Left lung (tissue), 4 donors: ENCODE measurements at regions not wholly inside any gene's neighbourhood (a gene's known extent, or its start where the extent isn't known, plus 50 kb on each side); places are given as distances from the start of the nearest gene placed in this dataset.

Source experiments
- ATAC-seq: fragments of 200-7000 bp; cut with Tn5 transposase; one replicate; pipeline ENCODE4 v1.9.1; 2020; ENCODE audit warnings: moderate library complexity
- DNase-seq, 4 donors: peaks; one replicate each; pipeline ENCODE4 v3.0.0-alpha.2; 2013 to 2020
- H3K27ac ChIP-seq, 2 donors: fragments of 200-600 bp; sonication (generic) in 1 of 2; one replicate each; pipeline versions ENCODE4 v1.5.0 to v1.8.0; 2020 to 2021
- H3K27me3 ChIP-seq, 2 donors: fragments of 200-600 bp; sonication (generic) in 1 of 2; one replicate each; pipeline versions ENCODE4 v1.5.0 to v1.8.0; 2020 to 2021
- H3K36me3 ChIP-seq, 2 donors: fragments of 200-600 bp; sonication (generic) in 1 of 2; one replicate each; pipeline versions ENCODE4 v1.5.0 to v1.8.0; 2020 to 2021
- H3K4me1 ChIP-seq, 2 donors: fragments of 200-600 bp; one replicate each; pipeline ENCODE4 v1.8.0; 2021
- H3K4me3 ChIP-seq, 2 donors: fragments of 200-600 bp; sonication (generic) in 1 of 2; one replicate each; pipeline versions ENCODE4 v1.5.0 to v1.8.0; 2020 to 2021; ENCODE audit warnings: mild to moderate bottlenecking in 1 of 2
- H3K9me3 ChIP-seq, 2 donors: fragments of 200-600 bp; sonication (generic) in 1 of 2; one replicate each; pipeline versions ENCODE4 v1.5.0 to v1.8.0; 2020 to 2021
- intact Hi-C, 2 donors: fragments of 100-400 bp; cut with DNase I; formaldehyde crosslinking; loops; one replicate each; pipeline versions ENCODE4 v1.11.2 to v1.14.2; 2022
- TF ChIP-seq, protein P1 (sequence below), 2 donors: fragments of 200-600 bp; sonication (generic) in 1 of 2; IDR thresholded peaks; one replicate each; pipeline versions ENCODE4 v1.5.0 to v1.8.0; 2021; ENCODE audit warnings: antibody characterized with exemption in 2 of 2
- donor health status: DM: no; HTN: yes; CAD: no.
- donor health status: DM: no; HTN: no; CAD: no.

DNA sequence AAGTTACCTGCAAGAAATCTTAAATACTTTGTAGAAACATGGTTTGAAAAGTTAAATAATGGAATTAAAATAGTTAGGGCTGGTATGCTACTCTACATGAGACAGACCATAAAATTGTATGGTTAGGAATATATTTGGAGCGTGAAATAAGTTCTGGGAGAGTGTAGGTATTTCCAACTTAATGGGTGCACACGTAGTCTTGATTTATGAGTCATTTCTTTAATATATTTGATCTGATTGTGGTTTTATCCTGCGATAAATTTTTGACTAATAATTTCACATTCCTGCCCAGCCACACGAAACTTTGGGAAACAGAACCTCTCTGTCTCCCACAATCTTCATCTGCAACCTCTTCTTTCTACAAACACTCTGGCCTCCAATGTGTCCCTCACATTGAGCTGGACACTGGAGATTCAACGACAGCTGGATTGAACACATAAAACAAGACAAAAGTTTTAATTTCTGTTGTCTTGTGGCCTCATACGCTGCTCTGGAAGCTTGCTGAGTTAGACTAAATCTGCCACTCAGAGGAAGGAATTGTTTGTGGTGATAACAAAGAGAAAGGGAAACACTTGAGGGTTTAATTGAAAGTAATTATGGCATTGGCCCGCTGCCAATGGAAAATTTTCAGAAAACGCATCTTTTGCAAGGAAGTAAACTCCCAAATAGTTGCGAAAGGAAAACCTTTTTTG lies 201.8 kb upstream of the ZNF608 start:
- Histone ChIP-seq H3K4me1 (peaks cover 0 to 11% of the 10 kb centered on the region in 2 donors), H3K27me3 (no peaks in the 10 kb centered on the region), H3K4me3 (no peak overlapping the region), H3K27ac (no peak overlapping the region), H3K9me3 (no peaks in the 10 kb centered on the region), H3K36me3 (no peaks in the 10 kb centered on the region)
- TF ChIP-seq, protein P1, sequence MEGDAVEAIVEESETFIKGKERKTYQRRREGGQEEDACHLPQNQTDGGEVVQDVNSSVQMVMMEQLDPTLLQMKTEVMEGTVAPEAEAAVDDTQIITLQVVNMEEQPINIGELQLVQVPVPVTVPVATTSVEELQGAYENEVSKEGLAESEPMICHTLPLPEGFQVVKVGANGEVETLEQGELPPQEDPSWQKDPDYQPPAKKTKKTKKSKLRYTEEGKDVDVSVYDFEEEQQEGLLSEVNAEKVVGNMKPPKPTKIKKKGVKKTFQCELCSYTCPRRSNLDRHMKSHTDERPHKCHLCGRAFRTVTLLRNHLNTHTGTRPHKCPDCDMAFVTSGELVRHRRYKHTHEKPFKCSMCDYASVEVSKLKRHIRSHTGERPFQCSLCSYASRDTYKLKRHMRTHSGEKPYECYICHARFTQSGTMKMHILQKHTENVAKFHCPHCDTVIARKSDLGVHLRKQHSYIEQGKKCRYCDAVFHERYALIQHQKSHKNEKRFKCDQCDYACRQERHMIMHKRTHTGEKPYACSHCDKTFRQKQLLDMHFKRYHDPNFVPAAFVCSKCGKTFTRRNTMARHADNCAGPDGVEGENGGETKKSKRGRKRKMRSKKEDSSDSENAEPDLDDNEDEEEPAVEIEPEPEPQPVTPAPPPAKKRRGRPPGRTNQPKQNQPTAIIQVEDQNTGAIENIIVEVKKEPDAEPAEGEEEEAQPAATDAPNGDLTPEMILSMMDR (IDR thresholded peaks at IDR 0.05) = no peak
- intact Hi-C loops = no loop called here
- ATAC-seq (peak; percentile 29), DNase-seq (peak in 2 of 4 donors; percentile 33 to 38)

DNA sequence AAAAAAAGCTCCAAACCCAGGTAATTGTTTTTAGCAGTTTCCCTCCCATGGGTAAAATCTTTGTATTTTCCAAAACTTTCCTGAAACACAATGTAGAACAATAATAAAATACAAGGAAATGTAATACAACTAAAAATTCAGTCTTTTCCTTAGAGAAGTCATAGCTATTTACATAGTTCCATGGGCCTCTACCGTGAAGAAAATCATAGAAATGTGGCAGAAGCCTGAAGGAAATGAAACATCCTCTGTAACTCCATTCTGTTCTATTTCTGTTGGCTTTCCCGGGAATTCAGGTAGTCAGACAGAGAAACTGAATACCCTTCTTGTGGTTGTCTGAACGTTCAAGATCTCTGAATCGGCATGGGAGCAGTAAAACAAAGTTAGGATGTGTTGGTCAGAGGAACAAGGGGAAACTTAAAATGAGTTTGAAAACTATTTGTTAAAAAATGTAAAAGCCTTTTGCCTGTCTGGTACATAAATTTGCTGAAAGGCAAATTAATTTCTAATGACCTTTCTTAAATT lies 202.4 kb upstream of the ZNF608 start:
- no peak overlapping the region for H3K27ac ChIP-seq
- H3K9me3 ChIP-seq = no peaks in the 10 kb centered on the region
- intact Hi-C loops = no loop called here
- ATAC-seq = no peak
- DNase-seq = no peak
- H3K36me3 ChIP-seq = no peaks in the 10 kb centered on the region
- no peak overlapping the region for H3K4me3 ChIP-seq
- H3K4me1 ChIP-seq = peaks cover 0 to 11% of the 10 kb centered on the region in 2 donors
- no peaks in the 10 kb centered on the region for H3K27me3 ChIP-seq
- TF ChIP-seq, protein P1 (IDR thresholded peaks at IDR 0.05) = no peak

DNA sequence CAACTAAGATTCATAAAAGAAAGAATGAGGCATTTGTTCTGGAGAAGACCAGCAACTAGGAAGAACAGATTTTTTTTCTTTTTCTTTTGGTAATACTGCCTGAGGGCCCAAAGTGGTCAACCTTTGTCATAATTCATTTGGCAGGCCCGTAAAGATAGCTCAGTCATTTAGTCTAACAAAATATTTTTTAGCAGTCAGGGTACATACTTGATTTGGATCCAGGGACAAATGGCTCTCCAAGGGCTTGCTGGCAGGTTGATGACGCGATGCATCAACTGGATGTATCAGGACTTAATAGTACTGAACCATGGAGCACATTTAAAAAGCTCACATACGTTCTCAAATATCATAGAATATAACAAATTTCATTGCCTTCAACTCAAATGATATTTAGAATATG lies 203.4 kb upstream of the ZNF608 start:
- DNase-seq (no peak), ATAC-seq (no peak)
- no peak overlapping the region for H3K27ac ChIP-seq
- H3K27me3 ChIP-seq = no peaks in the 10 kb centered on the region
- TF ChIP-seq, protein P1 (IDR thresholded peaks at IDR 0.05) = no peak
- intact Hi-C loops = no loop called here
- H3K36me3 ChIP-seq = no peaks in the 10 kb centered on the region
- H3K4me1 ChIP-seq = peaks cover 0 to 11% of the 10 kb centered on the region in 2 donors
- no peak overlapping the region for H3K4me3 ChIP-seq
- H3K9me3 ChIP-seq = no peaks in the 10 kb centered on the region

DNA sequence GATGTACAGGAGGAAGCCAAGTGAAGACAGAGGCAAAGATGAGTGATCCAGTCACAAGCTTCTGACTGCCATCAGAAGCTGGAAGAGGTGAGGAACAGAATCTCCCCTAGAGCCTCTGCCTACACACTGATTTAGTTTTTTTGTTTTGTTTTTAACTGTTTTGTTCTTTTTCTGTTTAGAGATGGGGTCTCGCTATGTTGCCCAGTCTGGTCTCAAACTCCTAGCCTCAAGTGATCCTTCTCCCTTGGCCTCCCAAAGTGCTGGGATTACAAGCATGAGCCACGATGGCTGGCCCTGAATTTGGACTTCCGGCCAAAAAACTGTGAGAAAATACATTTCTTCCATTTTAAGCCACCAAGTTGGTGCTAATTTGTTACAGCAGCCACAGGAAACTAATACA lies 204.7 kb upstream of the ZNF608 start:
- DNase-seq (no peak), ATAC-seq (no peak)
- Histone ChIP-seq H3K36me3 (no peaks in the 10 kb centered on the region), H3K4me1 (peaks cover 0 to 11% of the 10 kb centered on the region in 2 donors), H3K9me3 (no peaks in the 10 kb centered on the region), H3K27ac (no peak overlapping the region), H3K4me3 (no peak overlapping the region), H3K27me3 (no peaks in the 10 kb centered on the region)
- TF ChIP-seq, protein P1 (IDR thresholded peaks at IDR 0.05) = no peak
- intact Hi-C loops = no loop called here

DNA sequence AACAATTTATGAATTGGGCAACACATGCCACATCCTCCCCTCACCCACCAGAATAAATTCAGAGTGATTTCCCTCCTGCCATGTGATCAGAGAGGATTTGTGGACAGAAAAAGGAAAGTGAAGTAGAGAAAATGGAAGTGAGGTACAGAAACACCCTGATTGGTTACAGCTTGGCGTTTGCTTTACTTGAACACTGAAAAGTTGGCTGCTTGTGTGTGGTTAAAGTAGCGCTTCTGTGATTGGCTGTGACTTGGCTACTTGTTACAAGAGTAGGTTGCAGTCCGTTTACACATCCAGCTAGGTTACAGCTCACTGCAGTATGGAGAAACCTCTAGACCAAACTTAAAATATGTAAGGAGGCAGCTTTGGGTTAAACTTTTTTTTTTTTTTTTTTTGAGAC lies 205.2 kb upstream of the ZNF608 start:
- no peaks in the 10 kb centered on the region for H3K27me3 ChIP-seq
- no peaks in the 10 kb centered on the region for H3K9me3 ChIP-seq
- intact Hi-C loops = no loop called here
- no peak overlapping the region for H3K27ac ChIP-seq
- TF ChIP-seq, protein P1 (IDR thresholded peaks at IDR 0.05) = no peak
- no peaks in the 10 kb centered on the region for H3K36me3 ChIP-seq
- peaks cover 0 to 11% of the 10 kb centered on the region in 2 donors for H3K4me1 ChIP-seq
- ATAC-seq (no peak), DNase-seq (no peak)
- H3K4me3 ChIP-seq = no peak overlapping the region
